Gastrocnemius medialis (tissue), 4 donors: ENCODE measurements at regions not wholly inside any gene's neighbourhood (a gene's known extent, or its start where the extent isn't known, plus 50 kb on each side); places are given as distances from the start of the nearest gene placed in this dataset.

Experiments used
- ATAC-seq, 2 donors: fragments of 150-250 bp; one replicate each; pipeline ENCODE4 v1.9.1; 2016
- DNase-seq, 2 donors: peaks; one replicate each; pipeline ENCODE4 v3.0.0-alpha.2; 2019
- H3K27ac ChIP-seq, 4 donors: fragments of 200-600 bp; sonication (generic); 1 replicate in 1 of 4; 2 replicates in 3 of 4; pipeline ENCODE4 v1.5.1; 2016 to 2018; ENCODE audit warnings: mild to moderate bottlenecking in 2 of 4, moderate library complexity in 1 of 4
- H3K27me3 ChIP-seq, 3 donors: fragments of 200-600 bp; sonication (generic) in 2 of 3; 1 replicate in 1 of 3; 2 replicates in 2 of 3; pipeline versions ENCODE4 v1.5.1 to v1.6.0; 2016 to 2019; ENCODE audit warnings: mild to moderate bottlenecking in 1 of 3, moderate library complexity in 1 of 3
- H3K36me3 ChIP-seq, 2 donors: fragments of 200-600 bp; sonication (generic) in 1 of 2; one replicate each; pipeline ENCODE4 v1.5.1; 2017 to 2018
- H3K4me1 ChIP-seq, 2 donors: fragments of 200-600 bp; sonication (generic) in 1 of 2; one replicate each; pipeline ENCODE4 v1.5.1; 2016 to 2017; ENCODE audit warnings: mild to moderate bottlenecking in 2 of 2
- H3K4me3 ChIP-seq, 4 donors: fragments of 200-600 bp; sonication (generic) in 3 of 4; 1 replicate in 1 of 4; 2 replicates in 3 of 4; pipeline ENCODE4 v1.5.1; 2016 to 2019; ENCODE audit warnings: mild to moderate bottlenecking in 2 of 4
- H3K9me3 ChIP-seq, 3 donors: fragments of 200-600 bp; sonication (generic) in 2 of 3; 1 replicate in 1 of 3; 2 replicates in 2 of 3; pipeline ENCODE4 v1.5.1; 2016 to 2019
- POLR2A ChIP-seq, 2 donors: fragments of 450-650 bp; IDR thresholded peaks; one replicate each; pipeline ENCODE4 v1.6.1; 2017; ENCODE audit warnings: antibody characterized with exemption in 2 of 2, mild to moderate bottlenecking in 2 of 2, moderate library complexity in 2 of 2
- in situ Hi-C, 4 donors: fragments of 200-750 bp; cut with MboI; loops; one replicate each; pipeline versions ENCODE4 v1.15.0 to v1.8.0; 2017; ENCODE audit warnings: low sequenced_read_pairs in 4 of 4
- intact Hi-C: fragments of 100-400 bp; cut with DNase I; formaldehyde crosslinking; loops from one replicate; pipeline ENCODE4 v1.15.1; 2023; ENCODE audit warnings: low total_unique reads
- TF ChIP-seq, protein P1 (sequence below), 5 experiments: fragments of 450-650 bp in 3 of 5; fragments of 200-600 bp in 2 of 5; sonication (generic) in 2 of 5; IDR thresholded peaks in 4 of 5; conservative IDR thresholded peaks in 1 of 5; 1 replicate in 4 of 5; 2 replicates in 1 of 5; pipeline ENCODE4 v1.5.1; 2016 to 2019; ENCODE audit warnings: antibody characterized with exemption in 5 of 5, mild to moderate bottlenecking in 3 of 5, moderate library complexity in 3 of 5

DNA sequence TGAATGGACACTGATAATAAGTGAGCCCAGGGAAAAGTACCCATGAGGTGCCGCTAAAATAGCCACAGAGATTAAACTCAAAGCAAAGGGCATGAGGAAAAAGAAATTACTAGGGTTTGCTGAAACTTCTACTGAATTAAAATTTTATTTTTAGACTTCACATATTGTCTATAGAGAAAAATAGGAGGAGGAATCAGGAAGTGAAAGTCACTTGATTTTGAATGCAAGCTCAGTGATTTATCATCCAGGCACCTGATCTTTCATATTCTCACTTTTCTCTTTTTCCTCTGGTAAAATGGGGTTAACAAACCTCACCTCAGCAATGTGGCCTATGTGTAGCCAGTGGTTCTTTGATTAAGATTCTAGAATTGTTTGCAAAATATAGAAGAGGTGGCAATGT, 479.8 kb downstream of the BCL11B start:
- DNase-seq (no peak), ATAC-seq (no peak)
- H3K36me3 ChIP-seq: no peaks in the 10 kb centered on the region
- H3K9me3 ChIP-seq: peaks cover 0 to 5% (median 3%) of the 10 kb centered on the region in 3 donors
- no peaks in the 10 kb centered on the region for H3K27me3 ChIP-seq
- no peak overlapping the region for H3K27ac ChIP-seq
- H3K4me3 ChIP-seq: no peak overlapping the region
- in situ Hi-C loops (no loop called here), intact Hi-C loops (no loop called here)
- H3K4me1 ChIP-seq: no peaks in the 10 kb centered on the region
- no peak for TF ChIP-seq POLR2A (IDR thresholded peaks at IDR 0.05)
- TF ChIP-seq, protein P1, sequence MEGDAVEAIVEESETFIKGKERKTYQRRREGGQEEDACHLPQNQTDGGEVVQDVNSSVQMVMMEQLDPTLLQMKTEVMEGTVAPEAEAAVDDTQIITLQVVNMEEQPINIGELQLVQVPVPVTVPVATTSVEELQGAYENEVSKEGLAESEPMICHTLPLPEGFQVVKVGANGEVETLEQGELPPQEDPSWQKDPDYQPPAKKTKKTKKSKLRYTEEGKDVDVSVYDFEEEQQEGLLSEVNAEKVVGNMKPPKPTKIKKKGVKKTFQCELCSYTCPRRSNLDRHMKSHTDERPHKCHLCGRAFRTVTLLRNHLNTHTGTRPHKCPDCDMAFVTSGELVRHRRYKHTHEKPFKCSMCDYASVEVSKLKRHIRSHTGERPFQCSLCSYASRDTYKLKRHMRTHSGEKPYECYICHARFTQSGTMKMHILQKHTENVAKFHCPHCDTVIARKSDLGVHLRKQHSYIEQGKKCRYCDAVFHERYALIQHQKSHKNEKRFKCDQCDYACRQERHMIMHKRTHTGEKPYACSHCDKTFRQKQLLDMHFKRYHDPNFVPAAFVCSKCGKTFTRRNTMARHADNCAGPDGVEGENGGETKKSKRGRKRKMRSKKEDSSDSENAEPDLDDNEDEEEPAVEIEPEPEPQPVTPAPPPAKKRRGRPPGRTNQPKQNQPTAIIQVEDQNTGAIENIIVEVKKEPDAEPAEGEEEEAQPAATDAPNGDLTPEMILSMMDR (IDR thresholded peaks at IDR 0.05 in 4 of 5, conservative IDR thresholded peaks at IDR 0.05 in 1 of 5): no peak

DNA sequence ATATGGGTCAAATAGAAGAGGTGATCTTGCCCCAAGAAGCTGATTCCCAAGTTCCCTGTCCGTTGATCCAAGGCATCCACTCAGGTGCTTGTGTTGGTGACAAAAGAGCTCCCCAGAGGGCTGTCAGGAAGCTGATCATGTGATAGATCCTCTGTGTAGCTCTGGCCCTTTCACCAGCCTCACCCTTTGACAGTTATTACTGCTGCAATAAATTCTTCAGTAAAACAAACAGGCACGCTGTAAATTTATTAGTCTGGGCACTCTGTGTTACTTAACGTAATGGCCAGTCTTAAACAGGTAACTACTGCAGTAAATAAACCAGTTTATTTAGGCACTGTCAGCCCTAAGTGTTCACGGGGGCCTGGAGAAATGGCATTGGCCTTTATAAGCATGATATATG, 473.9 kb downstream of the BCL11B start:
- H3K36me3 ChIP-seq: no peaks in the 10 kb centered on the region
- no peak overlapping the region for H3K4me3 ChIP-seq
- intact Hi-C loops: no loop called here
- peaks cover 0 to 5% (median 3%) of the 10 kb centered on the region in 3 donors for H3K9me3 ChIP-seq
- in situ Hi-C loops: no loop called here
- no peaks in the 10 kb centered on the region for H3K4me1 ChIP-seq
- ATAC-seq: no peak
- no peaks in the 10 kb centered on the region for H3K27me3 ChIP-seq
- DNase-seq: no peak
- TF ChIP-seq, protein P1 (IDR thresholded peaks at IDR 0.05 in 4 of 5, conservative IDR thresholded peaks at IDR 0.05 in 1 of 5): no peak
- no peak for TF ChIP-seq POLR2A (IDR thresholded peaks at IDR 0.05)
- no peak overlapping the region for H3K27ac ChIP-seq

DNA sequence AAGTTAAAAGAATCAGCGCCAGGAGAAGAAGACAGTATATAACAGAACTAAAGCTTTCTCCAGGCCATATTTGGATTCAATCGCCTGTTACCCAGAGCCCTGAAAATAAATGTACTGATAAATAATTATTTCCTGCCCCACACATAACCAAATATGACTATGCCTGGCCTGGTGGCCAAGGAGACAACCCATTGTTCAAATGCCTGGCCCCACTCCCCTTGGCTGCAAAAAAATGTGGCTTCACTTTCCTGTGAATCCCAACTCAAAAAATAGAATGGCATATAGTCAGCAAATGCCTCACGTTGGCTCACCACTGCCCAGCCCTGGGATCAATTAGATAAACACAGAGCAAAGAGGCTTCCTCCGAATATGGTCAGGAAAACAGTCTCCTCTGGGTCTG, 472.1 kb downstream of the BCL11B start:
- intact Hi-C loops: no loop called here
- no peaks in the 10 kb centered on the region for H3K27me3 ChIP-seq
- H3K9me3 ChIP-seq: no peaks in the 10 kb centered on the region
- TF ChIP-seq, protein P1 (IDR thresholded peaks at IDR 0.05 in 4 of 5, conservative IDR thresholded peaks at IDR 0.05 in 1 of 5): no peak
- TF ChIP-seq POLR2A (IDR thresholded peaks at IDR 0.05): no peak
- no peaks in the 10 kb centered on the region for H3K4me1 ChIP-seq
- no peak overlapping the region for H3K4me3 ChIP-seq
- ATAC-seq: no peak
- in situ Hi-C loops: no loop called here
- no peak for DNase-seq
- no peak overlapping the region for H3K27ac ChIP-seq
- H3K36me3 ChIP-seq: no peaks in the 10 kb centered on the region

DNA sequence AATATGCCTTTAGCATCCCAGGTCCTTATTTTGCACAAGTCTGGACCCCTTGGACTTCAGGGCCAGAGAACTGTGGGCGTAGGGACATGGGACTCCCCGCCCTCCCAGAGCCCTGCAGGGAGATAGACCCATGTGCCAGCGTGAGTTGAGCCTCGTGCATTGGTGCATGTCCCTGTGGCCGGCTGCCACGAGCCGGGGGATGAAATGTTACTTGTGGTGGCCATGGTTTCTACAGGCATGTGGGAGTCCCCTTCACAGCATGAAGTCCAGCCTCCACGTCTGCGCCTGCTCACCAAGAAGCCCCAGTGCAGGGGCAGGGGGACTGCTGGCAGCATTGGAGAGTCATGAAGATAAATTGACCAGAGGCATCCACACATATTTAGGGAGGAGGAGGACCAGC, 470.0 kb downstream of the BCL11B start:
- no peak overlapping the region for H3K27ac ChIP-seq
- no peaks in the 10 kb centered on the region for H3K4me1 ChIP-seq
- intact Hi-C loops: no loop called here
- TF ChIP-seq POLR2A (IDR thresholded peaks at IDR 0.05): no peak
- TF ChIP-seq, protein P1 (IDR thresholded peaks at IDR 0.05 in 4 of 5, conservative IDR thresholded peaks at IDR 0.05 in 1 of 5): no peak
- H3K4me3 ChIP-seq: no peak overlapping the region
- no peak for DNase-seq
- in situ Hi-C loops: no loop called here
- no peak for ATAC-seq
- no peaks in the 10 kb centered on the region for H3K36me3 ChIP-seq
- H3K9me3 ChIP-seq: no peaks in the 10 kb centered on the region
- no peaks in the 10 kb centered on the region for H3K27me3 ChIP-seq

DNA sequence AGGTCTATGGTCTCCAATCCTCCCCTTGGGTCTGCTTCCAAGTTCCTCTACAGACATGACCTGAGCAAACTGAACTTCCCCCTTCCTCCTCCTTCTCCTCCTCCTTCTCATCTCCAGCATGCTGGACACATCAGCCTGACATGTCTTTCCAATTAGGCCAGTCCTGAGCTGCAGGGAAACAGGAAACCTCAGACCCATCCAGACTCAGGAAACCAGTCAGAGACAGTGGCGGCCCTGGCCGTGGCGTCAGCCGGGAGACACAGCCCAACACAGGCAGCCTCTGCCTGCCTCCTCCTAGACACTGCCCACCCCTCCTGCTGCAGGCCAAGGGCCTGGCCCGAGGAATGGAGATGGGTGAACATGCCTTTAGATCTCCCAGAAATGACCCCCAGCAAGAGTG, 468.8 kb downstream of the BCL11B start:
- H3K4me3 ChIP-seq: no peak overlapping the region
- no peaks in the 10 kb centered on the region for H3K4me1 ChIP-seq
- no peaks in the 10 kb centered on the region for H3K27me3 ChIP-seq
- no peaks in the 10 kb centered on the region for H3K36me3 ChIP-seq
- no peak for ATAC-seq
- in situ Hi-C loops (no loop called here), intact Hi-C loops (no loop called here)
- no peak for DNase-seq
- no peak overlapping the region for H3K27ac ChIP-seq
- H3K9me3 ChIP-seq: no peaks in the 10 kb centered on the region
- TF ChIP-seq, protein P1 (IDR thresholded peaks at IDR 0.05 in 4 of 5, conservative IDR thresholded peaks at IDR 0.05 in 1 of 5): no peak
